Activated naive CD8-positive, alpha-beta T cell treated with anti-CD3 and anti-CD28 coated beads, Interleukin-2, amount 50 U/mL, for 24 hours (primary cell): ENCODE measurements at regions not wholly inside any gene's neighbourhood (a gene's known extent, or its start where the extent isn't known, plus 50 kb on each side); places are given as distances from the start of the nearest gene placed in this dataset.
A peak's percentile ranks its signal among the peaks of the same experiment; 100 is the strongest.

ENCODE experiments used
- ATAC-seq: fragments of 150-1000 bp; cut with Tn5 transposase; one replicate; pipeline ENCODE4 v1.10.0; 2021
- DNase-seq: peaks from one replicate; pipeline ENCODE4 v3.0.0; 2021
- H3K27ac Mint-ChIP-seq: one replicate; pipeline ENCODE4 v1.8.0; 2021; ENCODE audit warnings: mild to moderate bottlenecking, mixed read lengths
- H3K27me3 Mint-ChIP-seq: one replicate; pipeline ENCODE4 v1.8.0; 2021; ENCODE audit warnings: mixed read lengths
- H3K36me3 Mint-ChIP-seq: one replicate; pipeline ENCODE4 v1.8.0; 2021; ENCODE audit warnings: low read depth, mixed read lengths
- H3K4me1 Mint-ChIP-seq: one replicate; pipeline ENCODE4 v1.8.0; 2021; ENCODE audit warnings: mixed read lengths
- H3K4me3 Mint-ChIP-seq: one replicate; pipeline ENCODE4 v1.8.0; 2021; ENCODE audit warnings: mild to moderate bottlenecking, moderate library complexity, mixed read lengths
- H3K9me3 Mint-ChIP-seq: one replicate; pipeline ENCODE4 v1.8.0; 2021; ENCODE audit warnings: mixed read lengths

DNA sequence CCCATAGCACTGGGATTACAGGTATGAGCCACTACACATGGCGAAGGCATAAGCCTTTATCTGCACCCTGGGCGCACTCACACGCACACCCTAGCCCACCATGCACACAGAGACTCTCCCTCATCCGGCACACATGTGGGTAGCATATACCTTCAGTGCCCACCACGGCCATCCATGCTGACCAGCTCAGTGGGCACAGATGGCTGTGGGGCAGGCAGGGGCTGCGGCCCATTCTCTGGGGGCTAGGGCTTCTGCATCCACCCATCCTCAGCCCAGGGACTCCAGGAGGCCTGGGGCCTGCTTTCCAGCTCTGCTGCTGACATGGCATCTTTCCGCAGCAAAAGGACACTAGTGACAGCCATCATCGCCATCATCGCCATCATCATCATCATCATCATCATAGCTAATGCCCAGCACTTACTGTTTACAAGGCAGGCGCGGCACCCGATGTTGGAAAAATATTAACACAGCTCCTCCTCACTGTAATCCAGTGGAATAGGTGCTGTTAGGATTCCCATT is 111.2 kb downstream of the NCOR2 start:
- DNase-seq: no peak
- H3K27me3 Mint-ChIP-seq: no peaks in the 10 kb centered on the region
- peaks cover 72% of the 10 kb centered on the region for H3K4me1 Mint-ChIP-seq
- H3K36me3 Mint-ChIP-seq: peaks cover 26% of the 10 kb centered on the region
- no peak overlapping the region for H3K4me3 Mint-ChIP-seq
- ATAC-seq: no peak
- no peaks in the 10 kb centered on the region for H3K9me3 Mint-ChIP-seq
- no peak overlapping the region for H3K27ac Mint-ChIP-seq

DNA sequence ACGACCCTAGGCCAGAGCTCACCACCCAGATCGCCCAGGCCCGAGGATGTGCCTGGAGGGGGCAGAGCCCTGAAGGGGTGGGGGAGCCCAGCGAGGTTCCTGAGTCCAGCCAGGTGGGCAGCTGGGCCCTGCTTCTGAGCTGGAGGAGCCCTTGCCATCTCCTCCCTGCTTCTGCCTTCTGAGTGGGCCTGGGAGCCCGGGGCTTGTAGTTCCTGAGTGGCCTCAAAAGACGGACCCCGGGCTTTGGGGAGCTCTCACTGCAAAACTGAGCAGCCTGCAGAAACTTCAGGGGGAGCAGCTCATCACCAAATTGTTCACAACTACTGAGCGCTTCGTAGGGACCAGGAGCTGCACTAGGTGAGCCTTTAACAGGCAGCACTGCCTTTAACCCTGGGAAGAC is 112.1 kb downstream of the NCOR2 start:
- Mint-ChIP-seq H3K27me3 (no peaks in the 10 kb centered on the region), H3K4me3 (no peak overlapping the region), H3K27ac (no peak overlapping the region), H3K9me3 (no peaks in the 10 kb centered on the region), H3K4me1 (peaks cover 80% of the 10 kb centered on the region), H3K36me3 (peaks cover 26% of the 10 kb centered on the region)
- ATAC-seq: no peak
- no peak for DNase-seq

DNA sequence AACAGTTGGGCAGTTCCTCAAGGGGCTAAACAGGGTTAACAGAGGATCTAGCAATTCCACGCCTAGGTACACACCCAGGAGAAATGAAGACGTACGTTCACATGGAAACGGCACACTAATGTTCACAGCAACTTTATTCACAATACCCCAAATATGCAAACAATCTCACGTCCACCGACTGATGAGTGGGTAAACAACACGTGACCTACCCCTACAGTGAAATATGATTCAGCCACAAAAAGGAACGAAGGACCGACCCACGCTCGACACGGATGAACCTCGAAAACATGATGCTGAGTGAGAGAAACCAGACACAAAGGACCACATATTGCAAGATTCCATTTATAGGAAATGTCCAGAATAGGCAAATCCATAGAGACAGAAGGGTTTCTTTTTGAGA is 112.7 kb downstream of the NCOR2 start:
- H3K36me3 Mint-ChIP-seq: peaks cover 22% of the 10 kb centered on the region
- peaks cover 79% of the 10 kb centered on the region for H3K4me1 Mint-ChIP-seq
- DNase-seq: no peak
- no peaks in the 10 kb centered on the region for H3K9me3 Mint-ChIP-seq
- H3K27ac Mint-ChIP-seq: peak overlapping the region; percentile 20
- H3K27me3 Mint-ChIP-seq: no peaks in the 10 kb centered on the region
- no peak overlapping the region for H3K4me3 Mint-ChIP-seq
- no peak for ATAC-seq

- no peaks in the 10 kb centered on the region for H3K27me3 Mint-ChIP-seq
- H3K36me3 Mint-ChIP-seq: peaks cover 18% of the 10 kb centered on the region
- DNase-seq (no peak), ATAC-seq (no peak)
- no peak overlapping the region for H3K4me3 Mint-ChIP-seq
- H3K27ac Mint-ChIP-seq: no peak overlapping the region
- H3K4me1 Mint-ChIP-seq: peaks cover 75% of the 10 kb centered on the region
- H3K9me3 Mint-ChIP-seq: no peaks in the 10 kb centered on the region
Observed at GRCh38 chr12:124454352-124454725, 113.1 kb downstream of the NCOR2 start.

- DNase-seq (peak; percentile 83), ATAC-seq (peak; percentile 90)
- peaks cover 71% of the 10 kb centered on the region for H3K4me1 Mint-ChIP-seq
Observed at GRCh38 chr12:124453419-124454351, 113.7 kb downstream of the NCOR2 start.

DNA sequence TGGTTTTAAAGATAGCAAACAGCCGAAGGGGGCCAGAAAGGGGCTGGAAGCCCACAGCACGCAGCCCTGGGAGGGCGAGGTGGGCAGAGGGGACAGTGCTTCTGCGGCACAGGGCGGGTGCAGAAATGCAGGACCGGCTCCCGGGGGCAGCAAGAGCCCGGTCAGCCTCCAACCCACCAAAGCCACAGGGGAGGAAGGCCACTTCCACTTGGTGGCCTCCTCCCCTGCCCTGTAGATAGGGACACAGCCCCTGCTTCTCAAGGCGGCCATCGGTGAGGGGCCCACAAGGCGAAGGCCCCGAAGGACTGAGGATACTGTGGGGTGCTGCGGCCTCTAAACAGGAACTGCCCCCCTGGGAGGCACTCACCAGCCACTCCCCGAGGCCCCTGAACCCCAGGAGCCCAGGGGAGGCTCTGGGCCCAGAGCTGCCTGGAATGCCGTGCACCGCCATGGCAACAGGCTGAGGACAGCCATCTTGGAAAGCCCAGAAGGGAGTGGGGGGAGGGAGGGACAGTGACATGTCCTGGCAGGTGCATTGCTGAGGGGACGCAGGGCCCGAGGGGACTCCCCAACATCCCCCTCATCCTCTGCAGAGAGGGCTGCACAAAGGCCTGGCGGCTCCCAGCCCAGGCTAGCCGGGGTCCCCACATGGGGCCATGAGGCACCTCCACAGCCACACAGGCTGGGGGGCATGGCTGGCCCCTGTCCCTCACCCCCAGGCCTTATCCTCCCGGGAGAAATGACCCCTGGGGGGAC is 114.7 kb downstream of the NCOR2 start:
- Mint-ChIP-seq H3K27ac (no peak overlapping the region), H3K36me3 (peaks cover 18% of the 10 kb centered on the region), H3K4me1 (peaks cover 62% of the 10 kb centered on the region), H3K4me3 (no peak overlapping the region), H3K9me3 (no peaks in the 10 kb centered on the region), H3K27me3 (no peaks in the 10 kb centered on the region)
- no peak for DNase-seq
- no peak for ATAC-seq

More at GRCh38 chr12:124453419-124454351, 113.7 kb downstream of the NCOR2 start:
- no peak overlapping the region for H3K27ac Mint-ChIP-seq
- H3K9me3 Mint-ChIP-seq: no peaks in the 10 kb centered on the region
- H3K36me3 Mint-ChIP-seq: peaks cover 19% of the 10 kb centered on the region
- no peaks in the 10 kb centered on the region for H3K27me3 Mint-ChIP-seq
- no peak overlapping the region for H3K4me3 Mint-ChIP-seq

GRCh38 chr12:124451637-124452243 is 115.7 kb downstream of the NCOR2 start:
- H3K27ac Mint-ChIP-seq: peak overlapping the region; percentile 57
- DNase-seq (no peak), ATAC-seq (no peak)
- H3K36me3 Mint-ChIP-seq: peaks cover 18% of the 10 kb centered on the region
- no peaks in the 10 kb centered on the region for H3K9me3 Mint-ChIP-seq
- no peak overlapping the region for H3K4me3 Mint-ChIP-seq
- H3K27me3 Mint-ChIP-seq: no peaks in the 10 kb centered on the region
- H3K4me1 Mint-ChIP-seq: peaks cover 56% of the 10 kb centered on the region

DNA sequence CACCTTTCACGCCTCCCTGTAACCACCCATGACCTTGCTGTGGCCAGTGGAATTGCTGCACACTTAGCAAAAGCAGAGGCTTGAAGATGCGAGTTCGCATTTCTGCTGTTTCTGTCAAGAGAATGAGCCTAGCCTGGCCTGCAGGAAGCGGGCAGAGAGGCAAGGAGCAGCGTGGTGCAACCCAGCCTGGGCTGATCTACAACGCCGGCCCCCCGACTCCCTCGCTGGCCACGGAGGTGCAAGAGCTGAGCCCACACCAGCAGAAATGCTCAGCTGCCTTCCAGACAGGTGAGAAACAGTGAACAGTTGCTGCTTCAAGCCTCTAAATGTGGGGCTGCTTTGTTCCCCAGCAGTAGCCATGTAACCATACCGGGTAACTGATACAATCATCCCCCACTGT is 116.4 kb downstream of the NCOR2 start:
- Mint-ChIP-seq H3K27me3 (no peaks in the 10 kb centered on the region), H3K4me3 (no peak overlapping the region), H3K27ac (no peak overlapping the region), H3K9me3 (no peaks in the 10 kb centered on the region), H3K4me1 (peaks cover 49% of the 10 kb centered on the region), H3K36me3 (peaks cover 16% of the 10 kb centered on the region)
- no peak for DNase-seq
- no peak for ATAC-seq

DNA sequence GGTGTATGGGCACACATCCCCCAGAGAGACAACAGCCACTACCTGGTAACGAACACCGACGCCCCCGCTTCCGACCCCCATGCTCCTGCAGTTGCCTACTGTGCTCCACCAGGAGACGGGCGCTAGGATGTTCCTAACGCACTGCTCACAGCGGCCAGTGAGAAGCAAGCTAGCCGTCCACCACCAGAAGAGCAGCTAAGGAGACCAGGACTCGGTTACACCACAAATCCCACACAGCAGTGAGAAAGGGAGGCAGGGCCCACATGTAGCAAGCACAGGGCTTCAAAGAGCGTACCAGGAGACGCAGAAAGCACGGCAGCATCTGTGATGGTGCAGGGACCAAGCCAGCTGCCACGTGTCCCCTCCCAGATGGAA is 117.0 kb downstream of the NCOR2 start:
- Mint-ChIP-seq H3K27me3 (no peaks in the 10 kb centered on the region), H3K4me1 (peaks cover 42% of the 10 kb centered on the region), H3K9me3 (no peaks in the 10 kb centered on the region), H3K4me3 (no peak overlapping the region), H3K27ac (no peak overlapping the region), H3K36me3 (peaks cover 16% of the 10 kb centered on the region)
- no peak for ATAC-seq
- no peak for DNase-seq

DNA sequence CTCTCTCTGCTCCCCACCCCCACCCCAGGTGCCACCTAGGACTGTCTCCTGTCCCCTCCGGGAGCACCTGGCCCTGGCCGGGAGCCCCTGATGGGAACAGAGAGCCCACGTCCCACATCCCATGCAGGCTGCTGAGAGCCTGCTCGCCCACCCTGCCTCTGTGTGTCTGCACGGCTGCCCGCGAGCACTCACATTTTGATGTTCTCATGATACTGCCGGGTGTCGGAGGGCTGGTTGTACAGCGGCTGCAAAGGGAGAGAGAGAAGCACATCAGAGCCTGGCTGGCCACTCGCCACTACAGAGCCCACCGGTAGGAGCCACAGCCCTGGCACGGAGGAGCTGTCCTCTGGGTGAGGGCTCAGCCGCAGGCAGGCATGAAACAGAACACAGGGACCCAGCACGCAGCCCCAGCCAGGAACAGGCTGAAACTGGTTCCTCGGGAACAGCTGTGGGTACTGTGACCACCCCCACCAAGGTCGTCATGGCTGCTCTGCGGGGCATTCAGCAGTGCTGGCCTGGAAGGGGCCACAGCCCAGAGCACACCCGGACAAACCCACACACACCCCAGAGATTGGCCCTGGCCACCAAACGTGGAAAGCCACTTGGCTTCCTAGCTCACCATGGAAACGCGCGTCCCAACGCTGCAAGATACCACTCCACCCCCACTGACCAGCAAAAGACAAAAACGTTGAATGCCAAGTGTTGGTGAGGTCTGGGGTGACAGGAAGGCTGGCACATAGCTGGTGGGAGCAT is 117.6 kb downstream of the NCOR2 start:
- Mint-ChIP-seq H3K36me3 (peaks cover 12% of the 10 kb centered on the region), H3K27me3 (no peaks in the 10 kb centered on the region), H3K4me1 (peaks cover 38% of the 10 kb centered on the region), H3K9me3 (no peaks in the 10 kb centered on the region), H3K27ac (no peak overlapping the region), H3K4me3 (no peak overlapping the region)
- ATAC-seq (no peak), DNase-seq (no peak)

GRCh38 chr12:124448955-124449622 is 118.3 kb downstream of the NCOR2 start:
- H3K9me3 Mint-ChIP-seq: no peaks in the 10 kb centered on the region
- H3K4me1 Mint-ChIP-seq: peaks cover 31% of the 10 kb centered on the region
- no peak for ATAC-seq
- DNase-seq: no peak
- H3K27ac Mint-ChIP-seq: peak overlapping the region; percentile 12
- peaks cover 8% of the 10 kb centered on the region for H3K36me3 Mint-ChIP-seq
- H3K27me3 Mint-ChIP-seq: no peaks in the 10 kb centered on the region
- no peak overlapping the region for H3K4me3 Mint-ChIP-seq

DNA sequence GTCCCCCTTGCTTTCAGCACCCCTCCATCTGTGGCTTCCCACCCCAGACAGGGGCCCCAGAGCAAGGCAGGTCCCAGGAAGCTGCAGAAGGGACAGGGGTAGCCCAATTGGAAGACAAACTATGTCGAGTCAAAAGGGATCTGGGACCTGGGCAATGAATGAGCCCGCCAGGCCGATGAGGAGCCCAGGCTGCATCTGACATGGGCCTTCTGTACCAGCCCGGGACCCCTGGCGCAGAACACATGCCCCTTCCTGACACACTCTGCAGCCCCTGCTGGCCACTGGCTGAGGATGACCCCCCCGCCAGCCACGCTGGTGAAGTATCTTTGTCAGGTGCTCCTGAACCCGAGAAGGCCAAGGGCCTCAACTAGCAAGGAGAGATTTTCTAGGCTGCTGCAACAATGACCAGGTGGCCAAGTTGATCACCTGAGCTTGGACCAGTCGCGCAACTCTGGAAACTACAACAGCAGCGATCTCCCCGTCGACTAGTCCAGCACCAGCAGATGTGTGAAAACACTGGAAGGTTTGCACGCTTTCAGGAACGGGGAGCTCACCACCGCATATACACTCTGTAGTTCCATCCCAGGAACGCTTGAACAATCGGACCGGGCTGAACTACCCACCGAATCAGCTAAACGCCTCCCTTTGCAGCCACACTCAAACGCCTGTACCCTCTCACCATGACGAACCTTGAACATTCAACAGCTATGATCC is 119.0 kb downstream of the NCOR2 start:
- Mint-ChIP-seq H3K4me3 (no peak overlapping the region), H3K4me1 (peaks cover 24% of the 10 kb centered on the region), H3K9me3 (no peaks in the 10 kb centered on the region), H3K36me3 (peaks cover 11% of the 10 kb centered on the region), H3K27ac (no peak overlapping the region), H3K27me3 (no peaks in the 10 kb centered on the region)
- DNase-seq (no peak), ATAC-seq (no peak)

- Mint-ChIP-seq H3K36me3 (peaks cover 13% of the 10 kb centered on the region), H3K27me3 (no peaks in the 10 kb centered on the region), H3K4me3 (no peak overlapping the region), H3K9me3 (no peaks in the 10 kb centered on the region), H3K4me1 (peaks cover 12% of the 10 kb centered on the region), H3K27ac (no peak overlapping the region)
- ATAC-seq (no peak), DNase-seq (no peak)
Observed at GRCh38 chr12:124446364-124446763, 121.0 kb downstream of the NCOR2 start.
